ENCODE measurements at regions not wholly inside any gene's neighbourhood (a gene's known extent, or its start where the extent isn't known, plus 50 kb on each side); places are given as distances from the start of the nearest gene placed in this dataset.

DNA sequence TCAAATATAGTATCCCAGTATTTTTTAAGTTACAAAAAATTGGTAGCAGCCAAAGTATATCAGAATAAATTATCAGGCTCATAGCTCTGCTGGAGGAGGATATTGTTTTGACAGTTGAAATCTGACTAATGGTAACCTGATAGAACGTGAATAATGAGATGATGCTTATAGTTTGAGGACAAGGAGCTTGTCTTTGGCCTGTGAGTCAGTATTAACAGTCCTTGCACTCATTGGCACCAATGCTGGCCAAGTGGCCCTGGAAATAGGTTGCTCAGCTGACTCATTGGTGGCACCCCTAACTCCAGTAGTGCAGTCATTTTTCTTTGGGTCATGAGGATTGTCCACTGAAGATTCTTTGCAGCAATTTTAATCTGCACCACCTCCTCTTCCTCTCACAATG is 203.3 kb upstream of the JADE1 start:
- TF ChIP-seq TBP (optimal IDR thresholded peaks at IDR 0.05; ENCODE audit: low read depth, low read length): no peak
- no peak for TF ChIP-seq RBM14 (IDR thresholded peaks at IDR 0.05; ENCODE audit: borderline replicate concordance, insufficient read depth, low read depth, low read length)
- no peak for TF ChIP-seq PHB2 (IDR thresholded peaks at IDR 0.05; ENCODE audit: low read depth)
- TF ChIP-seq LEF1 (IDR thresholded peaks at IDR 0.05): no peak
